Endodermal cell (in vitro differentiated cells): ENCODE measurements at regions not wholly inside any gene's neighbourhood (a gene's known extent, or its start where the extent isn't known, plus 50 kb on each side); places are given as distances from the start of the nearest gene placed in this dataset.

Experiments used
- DNase-seq: peaks from one replicate; pipeline ENCODE4 v3.0.0-alpha.2; 2017
- H3K27ac ChIP-seq: 2 replicates; pipeline ENCODE4 v1.5.1; 2013; ENCODE audit warnings: mild to moderate bottlenecking, low read depth, low read length, moderate library complexity
- H3K27me3 ChIP-seq: 2 replicates; pipeline ENCODE4 v1.6.1; 2013; ENCODE audit warnings: mild to moderate bottlenecking, low read length, moderate library complexity; ENCODE audit not compliant: insufficient read depth, control insufficient read depth, poor library complexity, severe bottlenecking
- H3K36me3 ChIP-seq: 2 replicates; pipeline ENCODE4 v1.7.0; 2013; ENCODE audit warnings: mild to moderate bottlenecking, low read length, moderate library complexity; ENCODE audit not compliant: control insufficient read depth, insufficient read depth
- H3K4me1 ChIP-seq: one replicate; pipeline ENCODE4 v1.7.0; 2013; ENCODE audit warnings: low read length; ENCODE audit not compliant: control insufficient read depth, insufficient read depth
- H3K4me3 ChIP-seq: 2 replicates; pipeline ENCODE4 v1.5.1; 2013; ENCODE audit warnings: mild to moderate bottlenecking, low read length, moderate library complexity
- H3K9ac ChIP-seq: 2 replicates; pipeline ENCODE4 v1.6.1; 2013; ENCODE audit warnings: mild to moderate bottlenecking, low read length, moderate library complexity; ENCODE audit not compliant: poor library complexity, severe bottlenecking; ENCODE audit errors: extremely low read depth
- H3K9me3 ChIP-seq: 2 replicates; pipeline ENCODE4 v1.6.1; 2013; ENCODE audit warnings: mild to moderate bottlenecking, low read length, moderate library complexity; ENCODE audit not compliant: control insufficient read depth
- H3K27ac Mint-ChIP-seq: 2 replicates; pipeline ENCODE4 v1.8.0; 2020; ENCODE audit warnings: mixed read lengths
- H3K27me3 Mint-ChIP-seq: 2 replicates; pipeline ENCODE4 v1.8.0; 2021; ENCODE audit warnings: mild to moderate bottlenecking, mixed read lengths; ENCODE audit not compliant: insufficient read depth
- H3K36me3 Mint-ChIP-seq: 2 replicates; pipeline ENCODE4 v1.8.0; 2020; ENCODE audit warnings: low read depth, mixed read lengths
- H3K4me1 Mint-ChIP-seq: 2 replicates; pipeline ENCODE4 v1.8.0; 2020; ENCODE audit warnings: mixed read lengths
- H3K4me3 Mint-ChIP-seq: 2 replicates; pipeline ENCODE4 v1.8.0; 2020; ENCODE audit warnings: mild to moderate bottlenecking, moderate library complexity, mixed read lengths
- H3K9me3 Mint-ChIP-seq: 2 replicates; pipeline ENCODE4 v1.8.0; 2020; ENCODE audit warnings: mild to moderate bottlenecking, mixed read lengths
- WGBS, 2 experiments: methylation state at CpG; one replicate each; pipeline versions ENCODE4 v1.1.5 to v1.1.7; 2013; ENCODE audit warnings: missing lambda C conversion rate in 2 of 2, mixed read lengths in 1 of 2; ENCODE audit not compliant: insufficient coverage in 1 of 2, insufficient read length in 1 of 2; 5-methylcytosine and 5-hydroxymethylcytosine counted together
- TF ChIP-seq, protein P1 (sequence below): fragments of 200-600 bp; sonication (generic); conservative IDR thresholded peaks from 2 replicates; pipeline ENCODE4 v1.5.0; 2021; ENCODE audit warnings: antibody characterized with exemption, mild to moderate bottlenecking

DNA sequence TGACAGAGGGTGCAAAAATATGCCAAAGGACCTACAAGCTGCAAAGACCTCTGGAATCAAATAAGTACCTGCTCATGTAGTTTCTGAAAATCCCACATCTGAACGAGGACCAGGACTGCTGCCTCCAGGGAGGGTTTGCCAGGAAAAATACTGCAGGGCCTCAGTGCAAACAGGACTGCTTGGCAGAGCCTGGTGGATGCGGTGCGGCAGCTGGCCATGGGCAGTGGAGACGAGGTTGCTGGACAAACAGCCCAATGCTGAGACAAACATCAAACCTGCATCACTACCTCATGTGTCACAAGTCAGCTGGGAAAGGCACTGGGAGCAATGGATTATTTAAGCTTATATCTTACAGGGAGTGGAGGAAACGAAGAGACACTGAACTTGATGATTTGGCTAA lies 238.8 kb downstream of the PAX1 start:
- H3K4me3 ChIP-seq, result no peak overlapping the region
- no peak overlapping the region for H3K27ac ChIP-seq
- no peak for DNase-seq
- H3K36me3 Mint-ChIP-seq, result no peaks in the 10 kb centered on the region
- H3K9me3 Mint-ChIP-seq, result no peaks in the 10 kb centered on the region
- peaks cover 3% of the 10 kb centered on the region for H3K27me3 Mint-ChIP-seq
- H3K27me3 ChIP-seq, result no peaks in the 10 kb centered on the region
- no peak overlapping the region for H3K4me3 Mint-ChIP-seq
- H3K4me1 ChIP-seq, result peaks cover 7% of the 10 kb centered on the region
- no peaks in the 10 kb centered on the region for H3K36me3 ChIP-seq
- no peak overlapping the region for H3K9ac ChIP-seq
- TF ChIP-seq, protein P1, sequence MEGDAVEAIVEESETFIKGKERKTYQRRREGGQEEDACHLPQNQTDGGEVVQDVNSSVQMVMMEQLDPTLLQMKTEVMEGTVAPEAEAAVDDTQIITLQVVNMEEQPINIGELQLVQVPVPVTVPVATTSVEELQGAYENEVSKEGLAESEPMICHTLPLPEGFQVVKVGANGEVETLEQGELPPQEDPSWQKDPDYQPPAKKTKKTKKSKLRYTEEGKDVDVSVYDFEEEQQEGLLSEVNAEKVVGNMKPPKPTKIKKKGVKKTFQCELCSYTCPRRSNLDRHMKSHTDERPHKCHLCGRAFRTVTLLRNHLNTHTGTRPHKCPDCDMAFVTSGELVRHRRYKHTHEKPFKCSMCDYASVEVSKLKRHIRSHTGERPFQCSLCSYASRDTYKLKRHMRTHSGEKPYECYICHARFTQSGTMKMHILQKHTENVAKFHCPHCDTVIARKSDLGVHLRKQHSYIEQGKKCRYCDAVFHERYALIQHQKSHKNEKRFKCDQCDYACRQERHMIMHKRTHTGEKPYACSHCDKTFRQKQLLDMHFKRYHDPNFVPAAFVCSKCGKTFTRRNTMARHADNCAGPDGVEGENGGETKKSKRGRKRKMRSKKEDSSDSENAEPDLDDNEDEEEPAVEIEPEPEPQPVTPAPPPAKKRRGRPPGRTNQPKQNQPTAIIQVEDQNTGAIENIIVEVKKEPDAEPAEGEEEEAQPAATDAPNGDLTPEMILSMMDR, result no peak
- no peak overlapping the region for H3K27ac Mint-ChIP-seq
- WGBS, 2 experiments, result 96% methylated on average over 5 of the region's 5 CpGs; no CpG with 5 or more reads in 1 of the 2 experiments
- H3K9me3 ChIP-seq, result peaks cover 7% of the 10 kb centered on the region
- H3K4me1 Mint-ChIP-seq, result peaks cover 36% of the 10 kb centered on the region

DNA sequence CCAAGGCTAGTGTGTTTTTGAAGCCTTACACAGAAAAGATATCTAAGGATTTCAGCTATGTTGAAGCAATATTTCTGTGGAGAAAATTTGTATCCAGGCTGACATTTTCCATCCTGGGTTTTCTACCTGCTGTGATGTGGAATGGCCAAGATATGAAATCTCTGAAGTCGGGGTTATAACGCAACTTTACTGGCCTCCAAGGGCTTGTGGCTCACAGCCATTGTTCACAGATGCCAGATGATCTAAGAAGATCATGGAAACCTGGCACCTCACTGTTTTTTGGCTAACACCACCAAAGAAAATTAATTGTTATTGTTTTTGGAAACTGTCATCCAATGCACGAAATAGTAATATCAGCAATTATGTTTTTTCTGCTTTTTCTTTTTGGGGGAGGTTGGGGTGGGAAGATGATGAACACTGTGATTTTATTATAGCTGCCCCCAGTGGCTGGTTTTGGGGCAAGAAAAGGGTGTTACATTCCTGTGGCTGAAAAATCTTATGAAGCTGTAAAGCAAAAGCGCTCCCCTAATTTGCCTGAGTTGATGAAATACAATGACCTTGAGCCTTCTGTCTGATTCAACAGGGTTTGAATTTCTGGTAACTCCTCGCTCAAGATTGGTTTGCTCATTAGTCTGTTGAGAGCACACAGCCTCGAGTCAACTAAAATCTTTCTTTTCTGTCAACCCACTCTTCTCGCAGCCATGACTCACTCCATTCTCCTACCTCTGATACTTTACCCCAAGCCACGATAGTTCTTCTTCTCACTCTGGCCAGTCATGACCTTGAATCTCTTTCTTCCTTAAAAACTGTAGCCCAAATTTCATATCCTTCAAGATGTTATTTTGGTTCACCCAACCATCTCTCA lies 236.7 kb downstream of the PAX1 start:
- H3K4me3 Mint-ChIP-seq, result no peak overlapping the region
- Histone ChIP-seq H3K9me3 (peaks cover 7% of the 10 kb centered on the region), H3K27me3 (no peaks in the 10 kb centered on the region), H3K4me3 (no peak overlapping the region), H3K27ac (no peak overlapping the region), H3K36me3 (no peaks in the 10 kb centered on the region), H3K9ac (no peak overlapping the region), H3K4me1 (peaks cover 14% of the 10 kb centered on the region)
- H3K27me3 Mint-ChIP-seq, result peaks cover 3% of the 10 kb centered on the region
- H3K27ac Mint-ChIP-seq, result peak overlapping the region; percentile 7
- H3K36me3 Mint-ChIP-seq, result no peaks in the 10 kb centered on the region
- peaks cover 50% of the 10 kb centered on the region for H3K4me1 Mint-ChIP-seq
- no peaks in the 10 kb centered on the region for H3K9me3 Mint-ChIP-seq
- DNase-seq, result no peak
- TF ChIP-seq, protein P1, result peak; percentile 43
- WGBS, 2 experiments, result 69 to 78% methylated on average over 6 to 8 of the region's 8 CpGs

GRCh38 chr20:21936720-21937380 lies 231.4 kb downstream of the PAX1 start:
- WGBS, 2 experiments, result 33 to 45% methylated on average over 1 to 3 of the region's 3 CpGs
- H3K27ac ChIP-seq, result no peak overlapping the region
- Mint-ChIP-seq H3K27ac (peak overlapping the region; percentile 91), H3K4me3 (no peak overlapping the region), H3K27me3 (no peaks in the 10 kb centered on the region), H3K36me3 (no peaks in the 10 kb centered on the region), H3K9me3 (peaks cover 11% of the 10 kb centered on the region), H3K4me1 (peaks cover 40% of the 10 kb centered on the region)
- DNase-seq, result peak; percentile 65
- H3K4me1 ChIP-seq, result peaks cover 11% of the 10 kb centered on the region
- peaks cover 24% of the 10 kb centered on the region for H3K9me3 ChIP-seq
- TF ChIP-seq, protein P1, result no peak
- no peaks in the 10 kb centered on the region for H3K36me3 ChIP-seq
- no peak overlapping the region for H3K9ac ChIP-seq
- no peaks in the 10 kb centered on the region for H3K27me3 ChIP-seq
- H3K4me3 ChIP-seq, result no peak overlapping the region
